ENCODE measurements at regions not wholly inside any gene's neighbourhood (a gene's known extent, or its start where the extent isn't known, plus 50 kb on each side); places are given as distances from the start of the nearest gene placed in this dataset.

- DNase-seq (ENCODE audit: low read depth in 2 of 2) = no peak
Measured at GRCh38 chr1:82221721-82222120, 421.0 kb downstream of the ADGRL2 start.

GRCh38 chr1:82220754-82221153, 420.0 kb downstream of the ADGRL2 start:
- DNase-seq (ENCODE audit: low read depth in 2 of 2) = no peak

- DNase-seq (ENCODE audit: low read depth in 2 of 2) = no peak
Measured at GRCh38 chr1:82219841-82220240, 419.1 kb downstream of the ADGRL2 start.

GRCh38 chr1:82218846-82219245, 418.1 kb downstream of the ADGRL2 start:
- DNase-seq (ENCODE audit: low read depth in 2 of 2) = no peak

GRCh38 chr1:82215853-82216175, 415.1 kb downstream of the ADGRL2 start:
- no peak for DNase-seq (ENCODE audit: low read depth in 2 of 2)

GRCh38 chr1:82215056-82215852, 414.5 kb downstream of the ADGRL2 start:
- no peak for DNase-seq (ENCODE audit: low read depth in 2 of 2)

GRCh38 chr1:82214606-82215005, 413.9 kb downstream of the ADGRL2 start:
- no peak for DNase-seq (ENCODE audit: low read depth in 2 of 2)

- DNase-seq (ENCODE audit: low read depth in 2 of 2) = no peak
Measured at GRCh38 chr1:82197606-82198005, 396.9 kb downstream of the ADGRL2 start.

GRCh38 chr1:82195245-82195644, 394.5 kb downstream of the ADGRL2 start:
- DNase-seq (ENCODE audit: low read depth in 2 of 2) = no peak

GRCh38 chr1:82185084-82185483, 384.4 kb downstream of the ADGRL2 start:
- DNase-seq (ENCODE audit: low read depth in 2 of 2) = no peak

- DNase-seq (ENCODE audit: low read depth in 2 of 2) = no peak
Measured at GRCh38 chr1:82181846-82182245, 381.1 kb downstream of the ADGRL2 start.

- DNase-seq (ENCODE audit: low read depth in 2 of 2) = no peak
Measured at GRCh38 chr1:82179131-82179530, 378.4 kb downstream of the ADGRL2 start.

- DNase-seq (ENCODE audit: low read depth in 2 of 2) = no peak
Measured at GRCh38 chr1:82177192-82177591, 376.5 kb downstream of the ADGRL2 start.

GRCh38 chr1:82171955-82172354, 371.2 kb downstream of the ADGRL2 start:
- no peak for DNase-seq (ENCODE audit: low read depth in 2 of 2)

GRCh38 chr1:82168482-82168881, 367.7 kb downstream of the ADGRL2 start:
- no peak for DNase-seq (ENCODE audit: low read depth in 2 of 2)

GRCh38 chr1:82165304-82165703, 364.6 kb downstream of the ADGRL2 start:
- no peak for DNase-seq (ENCODE audit: low read depth in 2 of 2)

- no peak for DNase-seq (ENCODE audit: low read depth in 2 of 2)
Measured at GRCh38 chr1:82162486-82163420, 362.0 kb downstream of the ADGRL2 start.

GRCh38 chr1:82161700-82162141, 361.0 kb downstream of the ADGRL2 start:
- DNase-seq (ENCODE audit: low read depth in 2 of 2) = peak in 1 of 2 experiments; percentile 34

GRCh38 chr1:82160903-82161302, 360.2 kb downstream of the ADGRL2 start:
- no peak for DNase-seq (ENCODE audit: low read depth in 2 of 2)

- DNase-seq (ENCODE audit: low read depth in 2 of 2) = peak in 1 of 2 experiments; percentile 24
Measured at GRCh38 chr1:82160036-82160435, 359.3 kb downstream of the ADGRL2 start.

GRCh38 chr1:82158981-82159380, 358.2 kb downstream of the ADGRL2 start:
- no peak for DNase-seq (ENCODE audit: low read depth in 2 of 2)

- DNase-seq (ENCODE audit: low read depth in 2 of 2) = no peak
Measured at GRCh38 chr1:82154219-82154970, 353.7 kb downstream of the ADGRL2 start.

All from fibroblast of skin of left quadriceps (primary cell).